Naive thymus-derived CD4-positive, alpha-beta T cell (primary cell): ENCODE measurements at regions not wholly inside any gene's neighbourhood (a gene's known extent, or its start where the extent isn't known, plus 50 kb on each side); places are given as distances from the start of the nearest gene placed in this dataset.

Source experiments
- ATAC-seq: fragments of 150-1000 bp; cut with Tn5 transposase; 2 replicates; pipeline ENCODE4 v1.10.0; 2021; ENCODE audit warnings: mild to moderate bottlenecking, moderate library complexity
- CTCF ChIA-PET: fragments of 350-600 bp; sonication (Branson Sonifier 250); formaldehyde crosslinking; loops from one replicate; lab custom pipeline; 2021; ENCODE audit warnings: antibody characterized with exemption; lab: Charles Lee
- POLR2A ChIA-PET: fragments of 350-600 bp; sonication (Branson Sonifier 250); formaldehyde crosslinking; loops from one replicate; lab custom pipeline; 2021; ENCODE audit warnings: antibody characterized with exemption, inconsistent platforms; lab: Charles Lee
- DNase-seq, 9 donors: peaks; one replicate each; pipeline versions ENCODE4 v3.0.0 to v3.0.0-alpha.2; 2020 to 2022; ENCODE audit warnings: mixed read lengths in 1 of 9
- H3K27ac ChIP-seq: one replicate; pipeline ENCODE4 v1.7.0; 2013; ENCODE audit warnings: mild to moderate bottlenecking, low read depth, low read length, moderate library complexity
- H3K27me3 ChIP-seq, 2 donors: one replicate each; pipeline ENCODE4 v1.7.0; 2013; ENCODE audit warnings: low read length in 2 of 2, mild to moderate bottlenecking in 2 of 2, moderate library complexity in 2 of 2; ENCODE audit not compliant: control insufficient read depth in 2 of 2, insufficient read depth in 2 of 2
- H3K36me3 ChIP-seq, 3 experiments: 1 replicate in 2 of 3; 2 replicates in 1 of 3; pipeline ENCODE4 v1.7.0; 2013; ENCODE audit warnings: low read length in 3 of 3, mild to moderate bottlenecking in 3 of 3, moderate library complexity in 1 of 3; ENCODE audit not compliant: insufficient read depth in 3 of 3, control insufficient read depth in 2 of 3
- H3K4me1 ChIP-seq, 2 donors: one replicate each; pipeline ENCODE4 v1.7.0; 2013; ENCODE audit warnings: low read length in 2 of 2, mild to moderate bottlenecking in 2 of 2, moderate library complexity in 1 of 2; ENCODE audit not compliant: control insufficient read depth in 2 of 2, insufficient read depth in 2 of 2
- H3K4me3 ChIP-seq: 2 replicates; pipeline ENCODE4 v1.7.0; 2013; ENCODE audit warnings: mild to moderate bottlenecking, low read length
- H3K9me3 ChIP-seq, 3 experiments: 1 replicate in 2 of 3; 2 replicates in 1 of 3; pipeline ENCODE4 v1.7.0; 2013; ENCODE audit warnings: low read length in 3 of 3; ENCODE audit not compliant: control insufficient read depth in 2 of 3
- H3K27ac Mint-ChIP-seq, 9 donors: one replicate each; pipeline ENCODE4 v1.8.0; 2020 to 2022; ENCODE audit warnings: mixed read lengths in 9 of 9, mild to moderate bottlenecking in 8 of 9, moderate library complexity in 5 of 9, inconsistent platforms in 2 of 9
- H3K27me3 Mint-ChIP-seq, 5 donors: one replicate each; pipeline ENCODE4 v1.8.0; 2021 to 2022; ENCODE audit warnings: mixed read lengths in 5 of 5, mild to moderate bottlenecking in 1 of 5
- H3K36me3 Mint-ChIP-seq, 5 donors: one replicate each; pipeline ENCODE4 v1.8.0; 2020 to 2022; ENCODE audit warnings: mixed read lengths in 5 of 5, mild to moderate bottlenecking in 3 of 5, inconsistent platforms in 1 of 5
- H3K4me1 Mint-ChIP-seq, 7 donors: one replicate each; pipeline ENCODE4 v1.8.0; 2020 to 2022; ENCODE audit warnings: mixed read lengths in 7 of 7, mild to moderate bottlenecking in 3 of 7, inconsistent platforms in 1 of 7
- H3K4me3 Mint-ChIP-seq, 10 donors: one replicate each; pipeline ENCODE4 v1.8.0; 2020 to 2022; ENCODE audit warnings: mild to moderate bottlenecking in 10 of 10, mixed read lengths in 10 of 10, moderate library complexity in 6 of 10, inconsistent platforms in 2 of 10
- H3K9me3 Mint-ChIP-seq, 11 donors: one replicate each; pipeline ENCODE4 v1.8.0; 2020 to 2022; ENCODE audit warnings: mixed read lengths in 11 of 11, mild to moderate bottlenecking in 4 of 11, inconsistent platforms in 1 of 11, moderate library complexity in 1 of 11
- intact Hi-C, 2 donors: fragments of 100-400 bp; cut with micrococcal nuclease; formaldehyde crosslinking; loops; one replicate each; pipeline ENCODE4 v1.15.1; 2023

DNA sequence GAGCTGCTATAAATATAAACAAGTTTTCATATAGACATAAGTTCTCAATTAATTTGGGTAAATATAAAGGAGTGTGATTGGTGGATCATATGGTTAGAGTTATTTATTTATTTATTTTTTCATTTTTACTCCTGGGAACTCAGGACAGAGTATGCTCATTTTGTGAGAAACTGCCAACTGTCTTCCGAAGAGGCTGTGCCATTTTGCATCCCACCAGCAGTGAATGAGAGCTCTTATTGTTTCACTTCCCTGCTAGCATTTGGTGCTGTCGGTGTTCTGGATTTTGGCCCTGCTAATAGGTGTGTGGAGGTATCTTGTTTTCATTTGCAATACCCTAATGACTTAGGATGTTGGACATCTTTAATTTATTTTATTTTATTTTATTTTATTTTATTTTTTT lies 50.4 kb upstream of the XPO1 start:
- H3K4me1 Mint-ChIP-seq, result peaks cover 0 to 2% (median 0%) of the 10 kb centered on the region in 7 donors
- no peak overlapping the region for H3K27ac Mint-ChIP-seq
- Histone ChIP-seq H3K4me1 (no peaks in the 10 kb centered on the region), H3K27me3 (no peaks in the 10 kb centered on the region), H3K9me3 (no peaks in the 10 kb centered on the region), H3K27ac (no peak overlapping the region), H3K4me3 (no peak overlapping the region), H3K36me3 (no peaks in the 10 kb centered on the region)
- intact Hi-C loops, result no loop called here
- H3K27me3 Mint-ChIP-seq, result peaks cover 0 to 14% (median 4%) of the 10 kb centered on the region in 5 donors
- CTCF ChIA-PET, result no interaction called here
- H3K36me3 Mint-ChIP-seq, result peaks cover 0 to 5% (median 0%) of the 10 kb centered on the region in 5 donors
- DNase-seq (no peak), ATAC-seq (no peak)
- peaks cover 0 to 9% (median 4%) of the 10 kb centered on the region in 11 donors for H3K9me3 Mint-ChIP-seq
- H3K4me3 Mint-ChIP-seq, result no peak overlapping the region
- POLR2A ChIA-PET, result no interaction called here
